PC-3 (cell line): ENCODE measurements at regions not wholly inside any gene's neighbourhood (a gene's known extent, or its start where the extent isn't known, plus 50 kb on each side); places are given as distances from the start of the nearest gene placed in this dataset.

ENCODE experiments used
- EZH2 ChIP-seq: fragments of 300-600 bp; sonication (generic); IDR thresholded peaks from one replicate; pipeline ENCODE4 v1.6.1; 2017; ENCODE audit warnings: antibody characterized with exemption, mild to moderate bottlenecking, low read length; ENCODE audit not compliant: unreplicated experiment
- EZH2phosphoT487 ChIP-seq: fragments of 300-600 bp; sonication (generic); IDR thresholded peaks from 2 replicates; pipeline ENCODE4 v1.6.1; 2018; ENCODE audit warnings: mild to moderate bottlenecking, antibody characterized with exemption, low read length, borderline replicate concordance
- TF ChIP-seq, protein P1 (sequence below): fragments of 300-600 bp; sonication (generic); conservative IDR thresholded peaks from 2 replicates; pipeline ENCODE4 v1.5.1; 2017; ENCODE audit warnings: antibody characterized with exemption, low read depth, mild to moderate bottlenecking, low read length

DNA sequence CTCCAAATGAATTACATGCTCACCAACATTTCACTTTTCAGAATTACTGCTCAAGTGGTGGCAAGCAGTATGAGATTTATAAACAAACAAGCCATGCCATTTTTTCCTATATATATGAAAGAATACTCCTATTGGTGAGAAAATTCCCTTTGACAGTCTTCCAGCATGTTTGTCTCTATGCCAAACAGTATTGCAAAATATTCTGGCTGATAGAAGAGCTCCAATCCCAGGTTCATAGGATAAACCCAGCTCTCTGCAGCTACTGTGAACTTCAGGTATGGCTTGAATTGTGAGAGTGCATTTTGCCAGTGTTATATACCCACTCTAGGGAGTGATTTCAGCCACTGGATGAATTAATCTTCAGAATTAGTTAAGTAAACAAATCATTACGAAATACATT is 108.8 kb downstream of the MAGEC2 start:
- no peak for TF ChIP-seq EZH2
- TF ChIP-seq EZH2phosphoT487, result no peak
- TF ChIP-seq, protein P1, sequence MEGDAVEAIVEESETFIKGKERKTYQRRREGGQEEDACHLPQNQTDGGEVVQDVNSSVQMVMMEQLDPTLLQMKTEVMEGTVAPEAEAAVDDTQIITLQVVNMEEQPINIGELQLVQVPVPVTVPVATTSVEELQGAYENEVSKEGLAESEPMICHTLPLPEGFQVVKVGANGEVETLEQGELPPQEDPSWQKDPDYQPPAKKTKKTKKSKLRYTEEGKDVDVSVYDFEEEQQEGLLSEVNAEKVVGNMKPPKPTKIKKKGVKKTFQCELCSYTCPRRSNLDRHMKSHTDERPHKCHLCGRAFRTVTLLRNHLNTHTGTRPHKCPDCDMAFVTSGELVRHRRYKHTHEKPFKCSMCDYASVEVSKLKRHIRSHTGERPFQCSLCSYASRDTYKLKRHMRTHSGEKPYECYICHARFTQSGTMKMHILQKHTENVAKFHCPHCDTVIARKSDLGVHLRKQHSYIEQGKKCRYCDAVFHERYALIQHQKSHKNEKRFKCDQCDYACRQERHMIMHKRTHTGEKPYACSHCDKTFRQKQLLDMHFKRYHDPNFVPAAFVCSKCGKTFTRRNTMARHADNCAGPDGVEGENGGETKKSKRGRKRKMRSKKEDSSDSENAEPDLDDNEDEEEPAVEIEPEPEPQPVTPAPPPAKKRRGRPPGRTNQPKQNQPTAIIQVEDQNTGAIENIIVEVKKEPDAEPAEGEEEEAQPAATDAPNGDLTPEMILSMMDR, result no peak
